ENCODE measurements at regions not wholly inside any gene's neighbourhood (a gene's known extent, or its start where the extent isn't known, plus 50 kb on each side); places are given as distances from the start of the nearest gene placed in this dataset.
"Not testable (repeated sequence)": the region's sequence is repeated elsewhere in the genome, so short reads cannot be mapped to it uniquely, and the experiment has no call there.

GRCh38 chr5:148880197-148880596, 53.8 kb downstream of the ADRB2 start:
- no peaks in the 10 kb centered on the region for H3K27me3 ChIP-seq
- no peaks in the 10 kb centered on the region for H3K36me3 ChIP-seq
- H3K4me3 ChIP-seq, result no peak overlapping the region
- no peak for DNase-seq
- no peaks in the 10 kb centered on the region for H3K9me3 ChIP-seq

GRCh38 chr5:148880696-148881095, 54.3 kb downstream of the ADRB2 start:
- DNase-seq, result no peak
- Histone ChIP-seq H3K27me3 (no peaks in the 10 kb centered on the region), H3K4me3 (no peak overlapping the region), H3K9me3 (no peaks in the 10 kb centered on the region), H3K36me3 (no peaks in the 10 kb centered on the region)

DNA sequence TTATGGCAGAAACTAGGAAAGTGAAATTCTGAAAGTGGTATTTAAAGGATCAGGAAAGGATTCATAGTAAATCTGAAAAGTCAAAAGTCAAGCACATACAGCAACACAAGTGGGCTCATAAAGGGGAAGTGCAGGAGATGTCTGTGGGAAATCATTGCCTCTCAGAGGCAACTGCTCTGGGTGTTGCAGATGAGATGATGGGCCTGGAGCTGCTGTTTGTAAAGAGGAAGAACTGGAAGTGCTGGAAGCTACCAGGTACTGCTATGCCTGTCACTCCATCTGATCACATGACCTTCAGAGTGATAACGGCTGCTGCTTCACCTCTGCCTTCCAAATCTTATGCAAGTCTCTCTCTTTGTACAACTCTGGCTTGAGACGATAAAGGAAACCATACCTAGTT, 55.9 kb downstream of the ADRB2 start:
- H3K4me3 ChIP-seq, result no peak overlapping the region
- H3K36me3 ChIP-seq, result no peaks in the 10 kb centered on the region
- H3K27me3 ChIP-seq, result no peaks in the 10 kb centered on the region
- no peak for DNase-seq
- H3K9me3 ChIP-seq, result no peaks in the 10 kb centered on the region

DNA sequence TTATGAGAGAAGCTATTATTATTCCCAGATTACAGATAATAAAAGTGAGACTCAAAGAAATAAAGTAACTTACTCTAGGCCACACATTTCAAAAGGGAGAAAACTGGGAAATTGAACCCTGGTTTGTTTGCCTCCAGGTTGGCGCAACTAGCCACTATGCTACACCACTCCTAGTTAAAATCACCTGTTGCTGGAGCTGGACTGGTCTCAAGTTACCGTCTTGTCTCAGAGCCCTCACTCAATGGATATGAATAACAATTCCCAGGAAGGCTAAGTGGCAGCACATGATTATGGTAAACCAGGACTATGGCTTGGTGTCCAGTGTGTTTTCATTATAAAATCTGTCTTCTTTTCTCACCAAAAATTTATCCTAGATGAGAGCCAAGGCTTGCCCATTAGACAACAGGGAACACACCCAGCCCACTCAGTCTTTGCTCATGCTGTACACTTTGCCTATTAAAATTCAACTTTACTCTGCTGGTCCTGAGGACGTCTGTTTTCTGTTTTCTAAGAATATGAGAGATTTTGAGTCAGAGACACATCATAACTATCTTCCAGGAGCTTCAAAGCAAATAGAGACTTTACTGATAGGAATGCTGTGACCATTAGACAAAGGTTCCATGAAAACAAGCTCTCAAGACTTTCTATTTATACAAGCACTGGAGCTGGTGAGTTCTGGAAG, 58.1 kb downstream of the ADRB2 start:
- H3K9me3 ChIP-seq, result no peaks in the 10 kb centered on the region
- no peaks in the 10 kb centered on the region for H3K27me3 ChIP-seq
- no peak for DNase-seq
- no peaks in the 10 kb centered on the region for H3K36me3 ChIP-seq
- H3K4me3 ChIP-seq, result no peak overlapping the region

GRCh38 chr5:148887123-148887881, 60.9 kb downstream of the ADRB2 start:
- no peak for DNase-seq

GRCh38 chr5:148889936-148890335, 63.5 kb downstream of the ADRB2 start:
- H3K4me3 ChIP-seq, H3K27me3 ChIP-seq, H3K36me3 ChIP-seq, H3K9me3 ChIP-seq, DNase-seq: not testable (repeated sequence)

More at GRCh38 chr5:148887123-148887881, 60.9 kb downstream of the ADRB2 start:
- Histone ChIP-seq H3K9me3 (peaks cover 6% of the 10 kb centered on the region; the same call in 1 of the 2 replicates), H3K36me3 (no peaks in the 10 kb centered on the region), H3K4me3 (no peak overlapping the region), H3K27me3 (no peaks in the 10 kb centered on the region)

DNA sequence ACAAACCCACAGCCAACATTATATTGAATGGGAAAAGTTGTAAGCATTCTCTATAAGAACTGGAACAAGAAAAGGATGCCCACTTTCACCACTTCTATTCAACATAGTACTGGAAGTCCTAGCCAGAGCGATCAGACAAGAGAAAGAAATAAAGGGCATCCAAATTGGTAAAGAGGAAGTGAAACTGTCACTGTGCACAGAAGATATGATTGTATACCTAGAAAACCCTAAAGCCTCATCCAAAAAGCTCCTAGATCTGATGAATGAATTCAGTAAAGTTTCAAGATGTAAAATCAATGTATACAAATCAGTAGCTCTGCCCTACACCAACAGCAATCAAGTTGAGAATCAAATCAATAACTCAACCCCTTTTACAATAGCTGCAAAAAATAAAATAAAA, 69.0 kb downstream of the ADRB2 start:
- not testable (repeated sequence) for H3K9me3 ChIP-seq, H3K4me3 ChIP-seq, H3K27me3 ChIP-seq, DNase-seq, H3K36me3 ChIP-seq

DNA sequence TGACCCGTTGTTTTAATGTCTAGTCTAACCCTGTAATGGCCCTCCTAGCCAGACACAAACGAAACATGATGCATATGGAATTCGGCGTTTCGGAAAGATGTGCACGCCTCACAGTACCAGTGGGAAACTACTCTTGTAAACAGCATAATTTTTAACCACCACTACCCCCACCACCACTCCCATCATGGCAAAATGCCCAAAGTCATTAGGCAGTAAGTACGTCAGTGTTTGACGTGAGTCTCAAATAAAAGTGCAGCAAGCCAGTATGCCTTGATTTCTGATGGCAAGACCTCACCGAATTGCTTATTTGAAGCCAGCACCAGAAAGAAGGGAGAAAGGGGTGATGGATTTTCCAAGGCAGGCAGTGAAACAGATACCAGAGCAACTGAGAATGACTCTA, 71.4 kb downstream of the ADRB2 start:
- DNase-seq, result no peak
- peaks cover 7% of the 10 kb centered on the region; the same call in 1 of the 2 replicates for H3K9me3 ChIP-seq
- no peaks in the 10 kb centered on the region for H3K27me3 ChIP-seq
- H3K4me3 ChIP-seq, result no peak overlapping the region
- H3K36me3 ChIP-seq, result no peaks in the 10 kb centered on the region

DNA sequence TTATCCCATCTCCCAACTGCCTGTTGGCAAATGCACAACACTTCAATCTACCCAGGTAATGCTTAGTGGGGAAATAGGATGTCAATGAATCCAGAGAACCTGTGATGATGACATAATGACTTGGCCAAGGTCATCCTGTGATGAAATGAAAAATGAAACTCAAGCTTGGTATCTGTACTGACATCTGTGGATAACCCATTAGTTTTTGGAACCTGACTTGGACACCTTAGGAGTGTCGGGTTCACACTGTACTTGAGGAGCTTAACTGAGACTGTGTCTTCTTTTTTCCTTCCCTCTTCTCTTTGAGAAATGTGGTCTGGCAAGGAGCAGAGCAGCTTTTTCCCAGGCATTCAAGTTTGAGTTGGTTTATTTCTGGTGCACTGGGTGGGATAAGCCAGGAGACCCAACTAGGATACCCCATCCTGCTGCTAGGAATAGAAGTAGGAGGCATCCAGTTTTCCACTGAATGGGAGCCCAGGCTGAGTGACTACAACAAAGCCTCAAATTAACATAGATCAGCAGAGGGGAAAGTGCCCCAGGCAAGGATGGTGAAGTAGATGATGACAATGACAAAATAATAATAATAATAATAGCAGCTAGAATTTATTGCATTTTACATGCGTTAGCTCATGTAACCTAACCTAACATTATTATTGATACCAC, 72.1 kb downstream of the ADRB2 start:
- DNase-seq, result no peak
- Histone ChIP-seq H3K9me3 (peaks cover 3% of the 10 kb centered on the region; the same call in 1 of the 2 replicates), H3K4me3 (no peak overlapping the region), H3K27me3 (no peaks in the 10 kb centered on the region), H3K36me3 (no peaks in the 10 kb centered on the region)

DNA sequence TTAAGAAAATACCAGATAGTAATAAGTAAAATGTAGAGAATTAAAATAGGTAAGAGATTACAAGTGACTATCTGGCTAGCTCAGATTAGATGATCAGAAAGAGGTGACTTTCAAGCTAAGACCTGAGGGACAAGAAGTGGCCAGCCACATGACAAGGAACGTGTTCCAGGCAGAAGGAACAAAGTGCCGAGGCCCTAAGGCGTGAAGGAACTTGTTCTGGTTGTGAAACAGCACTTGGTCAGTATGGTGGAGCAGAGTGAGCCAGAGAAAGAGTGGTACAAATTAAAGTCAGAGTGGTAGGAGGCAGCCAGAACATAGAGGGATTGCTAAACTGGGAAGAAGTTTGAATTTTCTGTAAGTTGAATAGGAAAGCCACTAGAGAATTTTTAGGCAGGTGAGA, 73.6 kb downstream of the ADRB2 start:
- H3K36me3 ChIP-seq, result no peaks in the 10 kb centered on the region
- no peak for DNase-seq
- no peak overlapping the region for H3K4me3 ChIP-seq
- H3K27me3 ChIP-seq, result no peaks in the 10 kb centered on the region
- H3K9me3 ChIP-seq, result 0 out of 2 replicates have a peak, but pooled peaks cover 3% of the 10 kb centered on the region

GRCh38 chr5:148902478-148902877, 76.1 kb downstream of the ADRB2 start:
- DNase-seq, result no peak
- no peaks in the 10 kb centered on the region for H3K36me3 ChIP-seq
- H3K4me3 ChIP-seq, result no peak overlapping the region
- H3K27me3 ChIP-seq, result no peaks in the 10 kb centered on the region
- no peaks in the 10 kb centered on the region for H3K9me3 ChIP-seq

DNA sequence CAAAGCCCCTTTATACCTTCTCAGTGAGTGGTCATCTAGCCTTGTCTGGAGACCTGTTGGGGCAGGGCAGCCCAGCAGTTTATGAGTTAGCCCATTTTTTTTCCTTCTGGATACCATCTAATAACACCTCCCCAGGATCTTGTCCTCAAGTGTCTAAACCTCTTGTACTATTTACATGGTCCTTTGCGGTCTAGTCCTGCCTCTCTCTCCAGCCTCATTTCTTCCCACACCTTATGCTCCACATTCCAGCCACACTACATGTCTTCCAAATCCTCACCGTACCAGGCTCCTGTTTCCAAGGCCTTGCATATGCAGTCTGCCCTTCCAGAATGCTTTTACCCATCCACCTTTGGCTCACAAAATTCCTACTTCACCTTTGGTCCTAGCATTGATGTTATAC, 77.2 kb downstream of the ADRB2 start:
- no peak for DNase-seq
- Histone ChIP-seq H3K4me3 (no peak overlapping the region), H3K27me3 (no peaks in the 10 kb centered on the region), H3K36me3 (no peaks in the 10 kb centered on the region), H3K9me3 (no peaks in the 10 kb centered on the region)

DNA sequence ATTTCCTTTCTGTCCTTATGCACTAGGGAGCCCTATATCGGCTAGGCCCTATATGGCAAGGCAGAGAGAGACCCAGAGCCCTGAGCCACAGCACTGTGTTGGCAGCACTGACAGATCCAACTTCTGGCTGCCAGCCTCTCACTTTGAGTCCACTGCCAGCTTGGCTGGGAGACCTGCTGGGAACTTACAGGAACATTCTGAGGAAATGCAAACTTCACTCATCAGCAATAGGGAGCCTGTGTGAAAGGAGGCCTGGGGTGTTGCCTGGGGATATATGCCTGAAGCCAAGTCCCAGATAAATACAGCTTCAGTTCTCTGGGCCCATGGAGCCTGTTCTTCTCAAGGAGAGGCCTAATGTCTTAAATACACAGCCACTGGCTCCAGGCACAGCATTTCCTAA, 78.0 kb downstream of the ADRB2 start:
- Histone ChIP-seq H3K27me3 (no peaks in the 10 kb centered on the region), H3K4me3 (no peak overlapping the region), H3K9me3 (no peaks in the 10 kb centered on the region), H3K36me3 (no peaks in the 10 kb centered on the region)
- DNase-seq, result peak; percentile 87

DNA sequence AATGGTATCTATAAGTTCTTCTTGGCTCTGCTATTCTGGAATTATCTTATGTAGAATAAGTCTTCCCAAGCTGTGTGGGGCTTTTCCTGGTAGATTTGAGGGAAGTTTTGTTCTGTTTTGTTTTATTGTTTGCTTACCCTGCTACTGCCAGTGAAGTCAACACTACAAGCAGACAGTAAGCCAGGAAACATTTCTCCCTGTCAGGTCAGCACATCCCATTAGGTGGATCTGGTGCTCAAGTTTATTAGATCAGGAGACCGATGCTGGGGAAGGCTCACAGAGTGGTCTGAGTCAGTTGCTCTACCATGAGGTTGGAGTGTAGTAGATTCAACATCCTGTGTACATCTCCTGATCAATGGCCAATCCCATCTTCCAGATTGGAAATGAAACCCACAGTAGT, 79.1 kb downstream of the ADRB2 start:
- no peaks in the 10 kb centered on the region for H3K9me3 ChIP-seq
- no peak overlapping the region for H3K4me3 ChIP-seq
- no peaks in the 10 kb centered on the region for H3K36me3 ChIP-seq
- no peak for DNase-seq
- H3K27me3 ChIP-seq, result no peaks in the 10 kb centered on the region

DNA sequence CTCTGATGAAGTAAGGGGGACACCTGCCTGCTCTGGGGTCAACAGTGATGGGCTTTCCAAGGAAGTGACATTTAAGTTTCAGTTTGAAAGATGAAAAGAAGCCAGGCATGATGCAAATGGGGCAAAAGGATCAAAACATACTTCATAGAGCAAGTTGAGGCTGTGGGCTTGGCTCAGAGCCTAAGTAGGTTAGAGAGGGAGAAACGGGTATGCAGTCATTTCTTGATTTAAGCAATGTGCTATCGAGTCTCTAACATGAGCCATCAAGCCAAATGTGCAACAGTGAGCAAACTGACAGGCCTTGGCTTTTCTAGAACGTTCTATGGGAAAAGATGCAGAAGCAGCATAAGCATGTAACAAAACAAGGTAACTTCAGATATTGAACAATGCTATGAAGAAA, 80.6 kb downstream of the ADRB2 start:
- no peak for DNase-seq
- H3K36me3 ChIP-seq, result no peaks in the 10 kb centered on the region
- H3K9me3 ChIP-seq, result no peaks in the 10 kb centered on the region
- no peaks in the 10 kb centered on the region for H3K27me3 ChIP-seq
- no peak overlapping the region for H3K4me3 ChIP-seq

GRCh38 chr5:148909040-148909439, 82.6 kb downstream of the ADRB2 start:
- no peaks in the 10 kb centered on the region for H3K36me3 ChIP-seq
- no peak for DNase-seq
- H3K27me3 ChIP-seq, result no peaks in the 10 kb centered on the region
- H3K9me3 ChIP-seq, result no peaks in the 10 kb centered on the region
- H3K4me3 ChIP-seq, result no peak overlapping the region

- no peaks in the 10 kb centered on the region for H3K36me3 ChIP-seq
- H3K4me3 ChIP-seq, result no peak overlapping the region
- H3K27me3 ChIP-seq, result no peaks in the 10 kb centered on the region
- peak; percentile 72 for DNase-seq
- H3K9me3 ChIP-seq, result no peaks in the 10 kb centered on the region
These were observed 83.4 kb downstream of the ADRB2 start for GRCh38 chr5:148909766-148910165.

DNA sequence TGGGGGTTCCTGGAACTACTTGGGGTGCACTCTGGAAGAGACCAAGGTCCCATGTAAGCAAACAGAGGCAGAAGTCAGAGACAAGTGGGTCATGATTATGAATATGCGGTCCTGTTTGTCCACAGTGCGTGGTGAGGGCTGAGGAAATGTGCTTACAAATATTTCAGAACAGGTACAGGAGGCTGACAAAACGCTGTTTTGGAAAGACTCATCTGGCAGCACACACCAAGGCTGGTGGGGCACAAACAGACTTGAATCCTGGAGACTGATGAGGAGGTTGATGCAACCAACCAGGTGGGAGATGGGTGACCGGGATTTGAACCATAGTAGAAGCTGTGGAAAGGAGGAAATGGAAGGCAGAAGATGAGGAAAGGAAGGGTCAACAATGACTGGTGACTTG, 83.8 kb downstream of the ADRB2 start:
- no peak for DNase-seq
- H3K27me3 ChIP-seq, result no peaks in the 10 kb centered on the region
- no peak overlapping the region for H3K4me3 ChIP-seq
- no peaks in the 10 kb centered on the region for H3K9me3 ChIP-seq
- H3K36me3 ChIP-seq, result no peaks in the 10 kb centered on the region
